Astrocyte of the cerebellum (primary cell): ENCODE measurements at regions not wholly inside any gene's neighbourhood (a gene's known extent, or its start where the extent isn't known, plus 50 kb on each side); places are given as distances from the start of the nearest gene placed in this dataset.
"Not testable (repeated sequence)": the region's sequence is repeated elsewhere in the genome, so short reads cannot be mapped to it uniquely, and the experiment has no call there.

ENCODE experiments used
- DNase-seq: peaks from one replicate; pipeline ENCODE4 v3.0.0-alpha.2; 2011; ENCODE audit warnings: low read depth
- H3K4me3 ChIP-seq: 2 replicates; pipeline ENCODE4 v1.5.1; 2011; ENCODE audit warnings: mild to moderate bottlenecking, low read depth, low read length, moderate library complexity
- in situ Hi-C: cut with HindIII; loops from 2 replicates; pipeline ENCODE4 v1.10.0; 2017; ENCODE audit warnings: low sequenced_read_pairs
- TF ChIP-seq, protein P1 (sequence below): IDR thresholded peaks from 2 replicates; pipeline ENCODE4 v1.5.1; 2012; ENCODE audit warnings: low read length, low read depth, moderate library complexity, mild to moderate bottlenecking; ENCODE audit errors: missing control alignments

DNA sequence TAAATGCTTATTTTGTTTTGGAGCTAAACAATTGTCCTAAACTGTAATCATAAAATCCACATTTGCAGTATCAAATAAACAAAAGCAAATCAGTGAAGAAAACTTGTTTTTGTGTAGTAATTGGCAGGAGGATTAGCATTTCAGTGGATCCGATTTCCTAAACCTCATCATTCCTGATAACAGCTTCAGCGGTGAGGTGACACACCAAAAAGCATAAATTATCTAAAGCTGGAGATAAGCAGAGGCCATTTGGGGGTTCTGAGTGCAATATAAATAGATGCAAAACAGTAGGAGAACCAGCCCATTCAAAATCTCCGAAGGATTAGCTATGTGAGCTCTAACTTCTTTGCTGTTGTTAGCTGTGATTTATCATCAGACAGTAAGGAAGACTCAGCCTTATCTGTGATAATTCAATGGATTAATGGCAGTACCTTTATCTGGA, 235.8 kb downstream of the EPHA7 start:
- no peak overlapping the region for H3K4me3 ChIP-seq
- in situ Hi-C loops, result loop anchor here (5.0 kb wide), 1 partner anchor 46 kb away; no protein-coding TSS in a partner anchor
- TF ChIP-seq, protein P1, sequence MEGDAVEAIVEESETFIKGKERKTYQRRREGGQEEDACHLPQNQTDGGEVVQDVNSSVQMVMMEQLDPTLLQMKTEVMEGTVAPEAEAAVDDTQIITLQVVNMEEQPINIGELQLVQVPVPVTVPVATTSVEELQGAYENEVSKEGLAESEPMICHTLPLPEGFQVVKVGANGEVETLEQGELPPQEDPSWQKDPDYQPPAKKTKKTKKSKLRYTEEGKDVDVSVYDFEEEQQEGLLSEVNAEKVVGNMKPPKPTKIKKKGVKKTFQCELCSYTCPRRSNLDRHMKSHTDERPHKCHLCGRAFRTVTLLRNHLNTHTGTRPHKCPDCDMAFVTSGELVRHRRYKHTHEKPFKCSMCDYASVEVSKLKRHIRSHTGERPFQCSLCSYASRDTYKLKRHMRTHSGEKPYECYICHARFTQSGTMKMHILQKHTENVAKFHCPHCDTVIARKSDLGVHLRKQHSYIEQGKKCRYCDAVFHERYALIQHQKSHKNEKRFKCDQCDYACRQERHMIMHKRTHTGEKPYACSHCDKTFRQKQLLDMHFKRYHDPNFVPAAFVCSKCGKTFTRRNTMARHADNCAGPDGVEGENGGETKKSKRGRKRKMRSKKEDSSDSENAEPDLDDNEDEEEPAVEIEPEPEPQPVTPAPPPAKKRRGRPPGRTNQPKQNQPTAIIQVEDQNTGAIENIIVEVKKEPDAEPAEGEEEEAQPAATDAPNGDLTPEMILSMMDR, result no peak

DNA sequence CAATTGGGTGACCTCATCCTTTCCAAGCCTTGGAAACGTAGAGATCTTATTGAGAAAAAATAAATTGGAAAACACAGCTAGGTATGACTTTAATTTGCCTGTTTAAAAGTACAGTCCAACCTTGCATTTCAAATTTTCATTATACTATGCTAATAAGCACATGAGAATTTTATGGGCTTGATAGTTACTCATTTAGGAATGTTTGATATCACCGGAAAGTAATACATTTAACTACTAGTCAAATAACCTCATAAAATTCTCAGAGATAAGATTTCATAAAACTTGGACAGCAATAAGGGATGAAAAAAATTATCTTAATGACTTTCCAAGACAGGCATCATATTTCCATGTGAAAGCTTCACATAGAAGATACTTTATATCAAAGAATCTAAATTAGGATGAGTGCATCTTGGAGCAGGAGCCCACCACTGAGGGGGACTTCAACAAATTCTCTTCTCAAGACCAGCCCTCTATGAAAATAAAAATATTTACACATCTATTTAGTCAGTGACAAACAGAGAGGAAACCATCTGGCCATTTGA, 236.3 kb downstream of the EPHA7 start:
- H3K4me3 ChIP-seq, result no peak overlapping the region
- in situ Hi-C loops, result loop anchor here (5.0 kb wide), 1 partner anchor 46 kb away; no protein-coding TSS in a partner anchor
- TF ChIP-seq, protein P1, result no peak
- DNase-seq, result no peak

More for the DNA sequence above, 235.8 kb downstream of the EPHA7 start:
- no peak for DNase-seq

DNA sequence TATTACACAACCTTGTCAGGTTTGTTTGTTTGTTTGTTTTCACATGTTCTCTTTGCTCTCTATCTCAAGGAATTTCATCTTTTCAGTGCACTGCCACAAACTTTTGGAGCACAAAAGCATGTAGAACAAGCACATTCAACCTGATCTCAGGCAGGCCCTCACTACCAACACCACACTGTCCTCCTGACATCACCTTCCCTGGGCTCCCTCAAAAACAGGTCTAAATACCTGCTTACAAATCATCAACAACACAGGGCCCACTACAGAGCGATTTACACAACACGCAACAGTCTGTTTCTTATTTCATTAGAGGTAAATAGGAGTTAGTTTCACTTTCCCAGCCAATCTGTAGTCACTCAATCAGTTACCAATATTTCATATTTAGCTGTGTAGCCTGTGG, 241.4 kb downstream of the EPHA7 start:
- H3K4me3 ChIP-seq, result no peak overlapping the region
- in situ Hi-C loops, result no loop called here
- no peak for DNase-seq
- TF ChIP-seq, protein P1, result no peak

DNA sequence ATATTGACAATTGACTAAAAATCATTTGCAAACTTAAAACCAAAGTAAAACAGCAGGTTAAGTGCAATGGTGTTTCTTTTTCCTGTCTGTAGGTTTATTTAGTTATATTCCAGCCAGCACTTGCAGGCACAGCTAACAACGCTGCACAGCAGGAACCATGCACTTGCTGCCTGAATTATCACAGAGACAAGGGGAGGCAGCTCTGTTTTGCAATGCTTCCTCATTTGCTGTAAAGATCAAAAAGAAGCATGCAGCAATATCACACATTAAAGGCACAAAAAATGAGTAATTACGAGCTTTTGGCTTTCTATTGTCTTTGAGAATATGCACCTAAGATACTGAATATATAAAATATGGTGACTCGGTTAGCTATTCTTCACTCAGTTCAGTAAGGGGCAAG, 241.9 kb downstream of the EPHA7 start:
- no peak overlapping the region for H3K4me3 ChIP-seq
- DNase-seq, result no peak
- in situ Hi-C loops, result no loop called here
- TF ChIP-seq, protein P1, result no peak

DNA sequence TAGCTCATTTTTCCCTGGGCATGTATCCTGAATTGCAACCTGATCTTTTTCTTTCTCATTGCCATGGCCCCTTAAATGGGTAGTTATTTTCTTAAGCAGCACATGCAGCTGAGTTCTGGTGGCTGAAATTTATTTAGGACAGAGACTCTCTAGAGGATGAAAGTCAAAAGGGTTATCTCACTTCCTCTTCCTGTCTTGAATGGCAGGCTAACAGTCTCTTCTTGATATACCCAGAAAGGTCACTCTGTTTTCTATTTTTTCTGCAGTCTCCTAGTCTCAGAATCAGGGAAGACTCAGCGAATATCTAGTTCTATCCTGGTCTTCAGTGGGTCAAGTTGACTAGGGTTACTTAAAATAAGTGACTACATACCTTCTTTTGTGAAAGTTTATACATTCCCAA, 243.3 kb downstream of the EPHA7 start:
- DNase-seq, result no peak
- in situ Hi-C loops, result no loop called here
- TF ChIP-seq, protein P1, result no peak
- H3K4me3 ChIP-seq, result no peak overlapping the region

DNA sequence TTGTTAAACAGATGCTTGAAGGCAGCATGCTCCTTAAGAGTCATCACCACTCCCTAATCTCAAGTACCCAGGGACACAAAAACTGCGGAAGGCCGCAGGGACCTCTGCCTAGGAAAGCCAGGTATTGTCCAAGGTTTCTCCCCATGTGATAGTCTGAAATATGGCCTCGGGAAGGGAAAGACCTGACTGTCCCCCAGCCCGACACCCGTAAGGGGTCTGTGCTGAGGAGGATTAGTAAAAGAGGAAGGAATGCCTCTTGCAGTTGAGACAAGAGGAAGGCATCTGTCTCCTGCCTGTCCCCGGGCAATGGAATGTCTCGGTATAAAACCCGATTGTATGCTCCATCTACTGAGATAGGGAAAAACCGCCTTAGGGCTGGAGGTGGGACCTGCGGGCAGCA, 245.8 kb downstream of the EPHA7 start:
- H3K4me3 ChIP-seq, DNase-seq, in situ Hi-C loops: not testable (repeated sequence)

DNA sequence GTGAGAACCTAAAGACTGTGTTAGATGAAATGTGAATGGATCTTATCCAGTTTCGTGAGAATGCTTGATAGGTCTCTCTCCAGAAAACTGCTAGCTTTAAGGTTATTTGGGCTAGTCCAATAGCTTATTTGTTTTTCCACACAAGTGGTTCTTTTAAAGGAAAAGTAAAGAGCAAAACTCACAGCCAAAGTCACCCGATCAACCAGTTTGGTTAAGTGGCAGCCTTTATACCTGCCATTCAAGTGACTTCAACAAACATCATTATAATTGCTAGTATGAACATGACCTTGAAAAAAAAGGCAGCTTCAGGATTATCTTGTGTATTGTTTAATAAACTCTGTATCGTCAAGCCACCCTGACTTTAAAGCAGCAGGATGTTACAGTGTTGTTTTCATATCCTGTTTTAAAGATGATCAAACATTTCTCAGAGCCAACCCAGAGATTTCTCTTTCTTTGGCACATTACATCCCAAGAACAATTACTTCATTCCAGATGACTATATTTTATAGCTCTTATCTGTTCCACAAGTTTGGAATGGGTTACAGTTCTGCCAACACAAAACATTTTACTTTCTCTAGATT, 253.4 kb downstream of the EPHA7 start:
- H3K4me3 ChIP-seq, result no peak overlapping the region
- in situ Hi-C loops, result no loop called here
- TF ChIP-seq, protein P1, result no peak
- no peak for DNase-seq
